ENCODE measurements at regions not wholly inside any gene's neighbourhood (a gene's known extent, or its start where the extent isn't known, plus 50 kb on each side); places are given as distances from the start of the nearest gene placed in this dataset.
"Not testable (repeated sequence)": the region's sequence is repeated elsewhere in the genome, so short reads cannot be mapped to it uniquely, and the experiment has no call there.

DNA sequence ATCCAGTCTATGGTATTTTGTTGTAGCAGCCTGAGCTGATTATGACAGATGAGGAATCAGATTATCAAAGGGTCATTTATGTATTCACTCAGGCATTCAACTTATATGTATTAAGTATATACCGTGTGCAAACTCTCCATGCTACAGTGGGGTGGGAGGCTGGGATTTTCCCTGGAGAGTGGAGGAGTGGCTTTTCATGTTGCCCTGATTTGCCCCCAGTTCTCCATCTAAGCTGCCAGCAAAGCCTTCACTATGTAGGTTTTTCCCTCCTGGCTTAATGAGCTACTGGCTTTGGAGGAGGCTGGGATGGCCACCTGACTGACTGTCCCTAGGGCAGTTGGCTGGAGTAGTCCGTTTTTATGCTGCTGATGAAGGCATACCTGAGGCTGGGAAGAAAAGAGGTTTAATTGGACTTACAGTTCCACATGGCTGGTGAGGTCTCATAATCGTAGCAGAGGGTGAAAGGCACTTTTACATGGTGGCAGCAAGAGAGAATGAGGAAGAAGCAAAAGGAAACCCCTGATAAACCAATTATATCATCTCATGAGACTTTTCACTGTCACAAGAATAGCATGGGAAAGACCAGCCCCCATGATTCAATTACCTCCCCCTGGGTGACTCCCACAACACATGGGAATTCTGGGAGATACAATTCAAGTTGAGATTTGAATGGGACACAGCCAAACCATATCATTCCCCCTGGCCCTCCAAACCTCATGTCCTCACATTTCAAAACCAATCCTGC, 253.9 kb downstream of the RPLP1 start:
- DNase-seq (ENCODE audit: low read depth in 2 of 2, low spot score in 1 of 2): no peak

DNA sequence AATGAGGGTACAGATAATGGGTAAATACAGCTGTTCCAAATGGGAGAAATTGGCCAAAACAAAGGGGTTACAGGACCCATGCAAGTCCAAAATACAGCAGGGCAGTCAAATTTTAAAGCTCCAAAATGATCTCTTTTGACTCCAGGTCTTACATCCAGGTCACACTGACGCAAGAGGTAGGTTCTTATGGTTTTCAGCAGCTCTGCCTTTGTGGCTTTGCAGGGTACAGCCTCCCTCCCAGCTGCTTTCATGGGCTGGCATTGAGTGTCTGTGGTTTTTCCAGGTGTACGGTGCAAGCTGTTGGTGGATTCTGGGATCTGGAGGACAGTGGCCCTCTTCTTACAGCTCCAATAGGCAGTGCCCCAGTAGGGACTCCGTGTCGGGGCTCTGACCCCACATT, 254.6 kb downstream of the RPLP1 start:
- DNase-seq (ENCODE audit: low read depth in 2 of 2, low spot score in 1 of 2): not testable (repeated sequence)

DNA sequence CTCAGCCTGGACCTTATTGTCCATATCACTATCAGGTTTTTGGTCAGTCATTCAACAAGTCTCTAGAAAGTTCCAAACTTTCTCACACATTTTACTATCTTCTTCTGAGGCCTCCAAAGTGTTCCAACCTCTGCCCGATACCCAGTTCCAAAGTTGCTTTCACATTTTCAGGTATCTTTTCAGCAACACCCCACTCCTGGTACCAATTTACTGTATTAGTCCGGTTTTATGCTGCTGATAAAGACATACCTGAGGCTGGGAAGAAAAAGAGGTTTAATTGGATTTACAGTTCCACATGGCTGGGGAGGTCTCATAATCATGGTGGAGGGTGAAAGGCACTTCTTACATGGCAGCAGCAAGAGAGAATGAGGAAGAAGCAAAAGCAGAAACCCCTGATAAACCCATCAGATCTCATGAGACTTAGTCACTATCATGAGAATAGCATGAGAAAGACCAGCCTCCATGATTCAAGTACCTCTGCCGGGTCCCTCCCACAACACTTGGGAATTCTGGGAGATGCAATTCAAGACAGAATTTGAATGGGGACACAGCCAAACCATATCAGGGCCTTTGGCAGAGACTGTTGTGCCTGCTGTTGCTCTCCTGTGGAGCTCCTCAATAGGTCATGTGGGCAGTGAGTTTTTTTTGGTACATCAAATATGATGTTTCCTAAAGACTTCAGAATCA, 256.0 kb downstream of the RPLP1 start:
- not testable (repeated sequence) for DNase-seq (ENCODE audit: low read depth in 2 of 2, low spot score in 1 of 2)

GRCh38 chr15:69712991-69713390, 260.4 kb downstream of the RPLP1 start:
- DNase-seq (ENCODE audit: low read depth in 2 of 2, low spot score in 1 of 2): no peak

- peak; percentile 44 to 59 for DNase-seq (ENCODE audit: low read depth in 2 of 2, low spot score in 1 of 2)
Observed at GRCh38 chr15:69713726-69714559, 261.3 kb downstream of the RPLP1 start.

GRCh38 chr15:69715210-69715609, 262.6 kb downstream of the RPLP1 start:
- no peak for DNase-seq (ENCODE audit: low read depth in 2 of 2, low spot score in 1 of 2)

- no peak for DNase-seq (ENCODE audit: low read depth in 2 of 2, low spot score in 1 of 2)
Observed at GRCh38 chr15:69718436-69718835, 265.8 kb downstream of the RPLP1 start.

DNA sequence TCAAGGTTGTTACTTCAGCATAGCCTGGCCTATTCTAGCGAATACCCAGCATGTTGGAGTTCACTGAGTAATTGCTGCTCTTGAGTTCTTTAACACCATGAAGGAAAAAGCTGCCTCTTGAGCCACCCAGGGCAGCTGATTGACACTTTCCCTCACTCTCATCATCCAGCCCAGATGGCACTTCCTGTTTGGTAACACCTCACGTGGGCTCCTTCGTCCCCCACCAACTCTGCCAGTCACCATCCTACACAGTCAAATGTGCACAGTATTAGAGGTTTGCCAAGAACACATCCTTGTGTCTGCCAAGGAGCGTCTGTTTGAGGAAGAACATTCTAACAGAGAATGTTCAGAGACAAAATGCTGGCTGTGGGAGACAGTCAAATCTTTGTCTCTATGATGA, 266.3 kb downstream of the RPLP1 start:
- DNase-seq (ENCODE audit: low read depth in 2 of 2, low spot score in 1 of 2): no peak

GRCh38 chr15:69719527-69720240, 267.1 kb downstream of the RPLP1 start:
- peak; percentile 38 to 55 for DNase-seq (ENCODE audit: low read depth in 2 of 2, low spot score in 1 of 2)

DNA sequence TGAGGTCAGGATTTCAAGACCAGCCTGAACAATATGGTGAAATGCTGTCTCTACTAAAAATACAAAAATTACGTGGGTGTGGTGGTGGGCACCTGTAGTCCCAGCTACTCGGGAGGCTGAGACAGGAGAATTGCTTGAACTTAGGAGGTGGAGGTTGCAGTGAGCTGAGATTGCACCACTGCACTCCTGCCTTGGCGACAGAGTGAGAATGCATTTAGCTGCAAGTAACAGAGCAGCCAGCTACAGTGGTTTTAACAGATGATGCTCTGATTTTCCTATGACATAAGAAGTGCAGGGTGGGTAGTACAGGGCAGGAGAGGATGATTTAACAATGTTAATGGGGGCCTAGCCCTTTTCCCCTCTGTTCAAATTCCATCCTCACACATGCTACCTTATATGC, 267.9 kb downstream of the RPLP1 start:
- no peak for DNase-seq (ENCODE audit: low read depth in 2 of 2, low spot score in 1 of 2)

DNA sequence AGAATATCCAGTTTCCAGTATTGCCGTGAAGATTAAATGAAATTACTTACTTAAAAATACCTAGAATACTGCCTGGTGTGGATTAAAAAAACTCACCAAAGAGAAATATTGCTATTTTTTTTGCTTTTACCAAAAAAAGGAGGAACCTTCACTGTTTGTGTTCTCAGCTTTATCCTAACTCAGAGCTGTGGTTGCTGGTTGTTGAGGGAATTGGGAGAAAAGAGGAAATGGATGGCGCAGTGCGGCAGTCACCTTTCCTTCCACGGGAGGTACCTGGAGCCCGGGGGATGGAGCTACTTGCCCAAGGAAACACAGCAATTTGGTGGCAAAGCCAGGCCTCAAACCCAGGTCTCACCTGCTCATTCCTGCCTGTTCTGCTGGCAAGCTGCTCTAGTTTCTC, 270.3 kb downstream of the RPLP1 start:
- no peak for DNase-seq (ENCODE audit: low read depth in 2 of 2, low spot score in 1 of 2)

DNA sequence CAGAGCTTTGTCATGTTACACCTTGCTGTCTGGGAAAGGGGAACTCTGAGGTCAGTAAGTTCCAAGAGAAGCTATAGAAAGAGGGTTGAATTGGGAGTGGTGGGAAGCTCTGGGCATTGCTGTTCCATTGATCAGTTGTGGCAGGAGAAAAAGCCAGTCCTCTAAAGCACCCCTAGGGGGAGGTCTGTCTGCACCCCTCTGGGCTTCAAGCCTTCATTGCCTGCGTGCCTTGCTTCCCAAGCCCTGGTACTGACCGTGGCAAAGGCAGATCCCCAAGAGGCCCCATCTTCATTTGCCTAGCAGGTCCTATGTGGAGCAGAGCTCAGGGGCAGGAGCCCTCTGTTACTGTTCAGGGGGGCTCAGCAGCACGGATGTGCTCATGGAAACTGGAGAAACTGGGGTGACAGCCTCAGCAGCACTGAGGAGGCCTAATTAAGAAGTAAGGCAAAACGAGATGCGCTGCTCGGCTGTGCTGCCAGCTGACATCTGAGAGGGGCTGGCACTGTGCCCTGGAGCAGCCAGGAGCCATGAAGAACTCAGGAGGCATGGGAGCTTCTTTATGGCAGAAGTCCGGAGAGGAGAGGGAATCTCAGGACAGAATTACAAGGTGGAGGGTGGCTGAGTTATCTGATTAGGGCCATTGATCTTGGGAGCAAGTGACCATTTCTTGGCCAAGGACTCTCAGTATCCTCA, 270.9 kb downstream of the RPLP1 start:
- no peak for DNase-seq (ENCODE audit: low read depth in 2 of 2, low spot score in 1 of 2)

GRCh38 chr15:69724333-69724732, 271.7 kb downstream of the RPLP1 start:
- no peak for DNase-seq (ENCODE audit: low read depth in 2 of 2, low spot score in 1 of 2)

DNA sequence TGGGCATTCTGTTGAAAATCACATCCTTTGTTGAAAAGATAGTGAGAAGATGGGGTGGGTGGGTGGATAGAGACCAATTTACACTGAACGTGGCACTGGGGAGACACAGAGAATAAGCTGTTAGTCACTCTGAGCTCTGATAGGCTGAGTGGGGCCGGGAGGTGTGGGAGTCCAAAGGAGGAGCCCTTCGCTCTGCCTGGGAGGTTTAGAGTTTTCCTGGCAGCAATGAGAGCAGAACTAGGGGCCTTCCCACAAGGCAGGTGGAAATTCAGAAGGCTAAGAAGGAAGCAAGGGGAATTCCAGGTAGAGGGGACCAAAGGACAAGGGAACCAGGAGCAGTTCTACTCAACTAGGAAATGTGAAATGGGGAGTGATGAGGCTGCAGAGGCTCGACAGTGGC, 272.7 kb downstream of the RPLP1 start:
- DNase-seq (ENCODE audit: low read depth in 2 of 2, low spot score in 1 of 2): no peak

- no peak for DNase-seq (ENCODE audit: low read depth in 2 of 2, low spot score in 1 of 2)
Observed at GRCh38 chr15:69725957-69726356, 273.3 kb downstream of the RPLP1 start.

GRCh38 chr15:69727121-69727924, 274.7 kb downstream of the RPLP1 start:
- DNase-seq (ENCODE audit: low read depth in 2 of 2, low spot score in 1 of 2): no peak

DNA sequence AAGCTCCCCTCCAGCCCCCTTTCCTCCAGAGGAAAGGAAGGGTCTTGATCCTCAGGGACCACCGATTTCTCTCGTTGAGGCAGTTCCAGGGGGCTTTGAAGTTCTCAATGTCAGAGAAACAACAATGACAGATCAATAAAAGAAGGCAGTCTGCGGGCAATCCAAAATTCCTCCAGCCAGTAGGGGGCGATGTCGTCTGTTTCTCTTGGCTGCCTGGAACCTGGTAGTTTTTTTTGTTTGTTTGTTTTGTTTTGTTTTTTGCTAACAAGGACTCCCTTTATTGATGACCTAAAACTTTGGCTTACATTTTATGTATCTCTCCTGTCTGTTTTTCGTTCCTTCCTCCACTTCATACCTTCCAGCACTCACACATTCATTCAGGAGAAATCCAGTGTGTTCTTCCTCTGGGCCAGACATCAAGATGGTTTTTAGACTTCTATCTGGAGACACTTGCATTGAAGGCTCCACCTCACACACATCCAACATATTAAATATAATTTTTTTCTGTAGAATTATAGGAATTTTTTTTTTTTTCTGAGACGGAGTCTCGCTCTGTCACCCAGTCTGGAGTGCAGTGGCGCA, 276.6 kb downstream of the RPLP1 start:
- peak; percentile 38 to 83 for DNase-seq (ENCODE audit: low read depth in 2 of 2, low spot score in 1 of 2)

DNA sequence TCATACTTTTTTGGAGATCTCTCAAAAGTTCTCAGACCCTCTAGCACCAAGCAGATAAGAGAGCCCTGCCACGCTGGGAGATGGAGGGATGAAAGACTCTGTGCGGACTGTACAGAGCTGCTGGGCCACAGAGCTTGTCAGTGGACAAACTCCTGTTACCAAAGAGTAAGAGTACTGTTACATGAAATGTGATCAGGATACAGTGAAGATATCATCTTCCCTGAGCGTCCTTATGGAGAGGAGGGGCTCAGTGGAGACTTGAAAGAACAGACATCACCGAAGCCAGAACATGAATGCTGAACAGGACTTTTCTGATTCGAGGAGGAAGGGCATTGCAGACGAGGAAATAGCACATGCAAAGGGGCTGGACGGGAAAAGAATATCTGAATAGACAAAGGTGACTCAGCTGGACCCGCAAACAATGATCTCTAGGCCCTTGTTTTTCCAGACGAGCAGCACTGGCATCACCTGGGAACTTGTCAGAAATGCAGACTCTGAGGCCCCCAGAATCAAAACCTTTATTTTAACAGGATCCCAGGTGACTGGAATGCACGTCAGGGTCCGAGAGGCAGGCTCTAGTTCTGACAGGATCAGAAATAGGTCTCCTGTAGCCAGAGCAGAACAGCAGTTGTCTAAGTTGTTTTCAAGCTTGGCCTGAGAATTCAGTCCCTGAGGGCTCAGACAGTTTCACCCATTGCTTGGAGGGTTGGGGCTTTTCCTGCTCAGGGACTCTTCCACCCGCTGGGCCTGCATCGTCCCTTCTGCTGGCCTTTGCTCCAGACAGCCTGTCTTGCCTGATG, 277.9 kb downstream of the RPLP1 start:
- DNase-seq (ENCODE audit: low read depth in 2 of 2, low spot score in 1 of 2): no peak

GRCh38 chr15:69731081-69731330, 278.4 kb downstream of the RPLP1 start:
- no peak for DNase-seq (ENCODE audit: low read depth in 2 of 2, low spot score in 1 of 2)

All from stimulated activated CD8-positive, alpha-beta memory T cell treated with anti-CD3 and anti-CD28 coated beads, Interleukin-4, amount 100 ng/mL, for 4 hours (primary cell).